ENCODE measurements at regions not wholly inside any gene's neighbourhood (a gene's known extent, or its start where the extent isn't known, plus 50 kb on each side); places are given as distances from the start of the nearest gene placed in this dataset.
"Not testable (repeated sequence)": the region's sequence is repeated elsewhere in the genome, so short reads cannot be mapped to it uniquely, and the experiment has no call there.

- DNase-seq (ENCODE audit: low read depth), result not testable (repeated sequence)
These were observed 115.6 kb upstream of the MARK1 start for GRCh38 chr1:220412382-220412781.

GRCh38 chr1:220410611-220411010 is 117.3 kb upstream of the MARK1 start:
- DNase-seq (ENCODE audit: low read depth), result no peak

GRCh38 chr1:220409771-220410595 is 118.0 kb upstream of the MARK1 start:
- DNase-seq (ENCODE audit: low read depth), result no peak

- DNase-seq (ENCODE audit: low read depth), result no peak
These were observed 120.7 kb upstream of the MARK1 start for GRCh38 chr1:220407191-220407590.

- DNase-seq (ENCODE audit: low read depth), result no peak
These were observed 126.0 kb upstream of the RAB3GAP2 start for GRCh38 chr1:220398238-220398637.

GRCh38 chr1:220391491-220391890 is 119.2 kb upstream of the RAB3GAP2 start:
- no peak for DNase-seq (ENCODE audit: low read depth)

- no peak for DNase-seq (ENCODE audit: low read depth)
These were observed 117.4 kb upstream of the RAB3GAP2 start for GRCh38 chr1:220389634-220390033.

GRCh38 chr1:220386494-220387195 is 114.4 kb upstream of the RAB3GAP2 start:
- no peak for DNase-seq (ENCODE audit: low read depth)

GRCh38 chr1:220385158-220385557 is 112.9 kb upstream of the RAB3GAP2 start:
- no peak for DNase-seq (ENCODE audit: low read depth)

- no peak for DNase-seq (ENCODE audit: low read depth)
These were observed 110.7 kb upstream of the RAB3GAP2 start for GRCh38 chr1:220382994-220383393.

GRCh38 chr1:220380885-220381284 is 108.6 kb upstream of the RAB3GAP2 start:
- no peak for DNase-seq (ENCODE audit: low read depth)

- no peak for DNase-seq (ENCODE audit: low read depth)
These were observed 106.5 kb upstream of the RAB3GAP2 start for GRCh38 chr1:220378571-220379302.

- DNase-seq (ENCODE audit: low read depth), result no peak
These were observed 103.5 kb upstream of the RAB3GAP2 start for GRCh38 chr1:220375715-220376114.

GRCh38 chr1:220374449-220374848 is 102.2 kb upstream of the RAB3GAP2 start:
- no peak for DNase-seq (ENCODE audit: low read depth)

GRCh38 chr1:220372451-220372850 is 100.2 kb upstream of the RAB3GAP2 start:
- DNase-seq (ENCODE audit: low read depth), result no peak

GRCh38 chr1:220371324-220371723 is 99.1 kb upstream of the RAB3GAP2 start:
- DNase-seq (ENCODE audit: low read depth), result no peak

GRCh38 chr1:220370041-220370700 is 97.9 kb upstream of the RAB3GAP2 start:
- peak; percentile 11 for DNase-seq (ENCODE audit: low read depth)

GRCh38 chr1:220369511-220369910 is 97.3 kb upstream of the RAB3GAP2 start:
- DNase-seq (ENCODE audit: low read depth), result no peak

- DNase-seq (ENCODE audit: low read depth), result no peak
These were observed 96.4 kb upstream of the RAB3GAP2 start for GRCh38 chr1:220368352-220369265.

- DNase-seq (ENCODE audit: low read depth), result no peak
These were observed 95.6 kb upstream of the RAB3GAP2 start for GRCh38 chr1:220367833-220368232.

GRCh38 chr1:220366269-220366668 is 94.0 kb upstream of the RAB3GAP2 start:
- no peak for DNase-seq (ENCODE audit: low read depth)
